ENCODE measurements at regions not wholly inside any gene's neighbourhood (a gene's known extent, or its start where the extent isn't known, plus 50 kb on each side); places are given as distances from the start of the nearest gene placed in this dataset.

DNA sequence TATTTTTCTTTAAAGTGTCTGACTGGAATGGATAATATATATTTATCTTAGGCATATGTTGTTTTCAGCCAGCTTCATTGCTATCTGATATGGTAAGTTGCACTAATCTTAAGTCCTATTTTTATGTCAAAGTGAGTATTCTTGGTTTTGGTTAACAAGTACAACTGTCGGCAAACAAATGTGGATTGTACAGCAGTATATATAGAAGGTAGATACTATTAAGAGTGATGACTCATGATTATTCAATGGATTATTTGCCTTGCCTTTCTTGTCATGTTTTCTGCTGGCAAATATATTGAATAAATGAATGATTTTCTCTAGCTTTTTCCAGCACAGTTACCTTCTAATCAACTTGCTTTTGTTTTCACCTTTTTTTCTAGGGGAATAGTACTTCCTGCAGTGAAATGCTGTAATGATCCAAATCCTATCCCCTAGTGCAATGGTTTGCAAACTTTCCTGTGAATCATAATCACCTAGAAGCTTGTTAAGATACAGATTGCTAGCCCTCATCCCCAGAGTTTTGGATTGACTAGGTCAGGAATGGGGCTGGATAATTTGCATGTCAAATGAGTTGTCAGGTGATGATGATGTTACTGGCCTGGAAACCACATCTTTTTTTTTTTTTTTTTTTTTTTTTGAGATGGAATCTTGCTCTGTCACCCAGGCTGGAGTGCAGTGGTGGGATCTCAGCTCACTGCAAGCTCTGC is 60.8 kb upstream of the ARRDC3 start:
- TF ChIP-seq, protein P1, sequence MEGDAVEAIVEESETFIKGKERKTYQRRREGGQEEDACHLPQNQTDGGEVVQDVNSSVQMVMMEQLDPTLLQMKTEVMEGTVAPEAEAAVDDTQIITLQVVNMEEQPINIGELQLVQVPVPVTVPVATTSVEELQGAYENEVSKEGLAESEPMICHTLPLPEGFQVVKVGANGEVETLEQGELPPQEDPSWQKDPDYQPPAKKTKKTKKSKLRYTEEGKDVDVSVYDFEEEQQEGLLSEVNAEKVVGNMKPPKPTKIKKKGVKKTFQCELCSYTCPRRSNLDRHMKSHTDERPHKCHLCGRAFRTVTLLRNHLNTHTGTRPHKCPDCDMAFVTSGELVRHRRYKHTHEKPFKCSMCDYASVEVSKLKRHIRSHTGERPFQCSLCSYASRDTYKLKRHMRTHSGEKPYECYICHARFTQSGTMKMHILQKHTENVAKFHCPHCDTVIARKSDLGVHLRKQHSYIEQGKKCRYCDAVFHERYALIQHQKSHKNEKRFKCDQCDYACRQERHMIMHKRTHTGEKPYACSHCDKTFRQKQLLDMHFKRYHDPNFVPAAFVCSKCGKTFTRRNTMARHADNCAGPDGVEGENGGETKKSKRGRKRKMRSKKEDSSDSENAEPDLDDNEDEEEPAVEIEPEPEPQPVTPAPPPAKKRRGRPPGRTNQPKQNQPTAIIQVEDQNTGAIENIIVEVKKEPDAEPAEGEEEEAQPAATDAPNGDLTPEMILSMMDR (IDR thresholded peaks at IDR 0.05), result no peak
- TF ChIP-seq POLR2A (IDR thresholded peaks at IDR 0.05) (no peak), EP300 (IDR thresholded peaks at IDR 0.05) (no peak), POLR2AphosphoS5 (IDR thresholded peaks at IDR 0.05) (no peak)
